K562 (cell line): ENCODE measurements at regions not wholly inside any gene's neighbourhood (a gene's known extent, or its start where the extent isn't known, plus 50 kb on each side); places are given as distances from the start of the nearest gene placed in this dataset.

ENCODE experiments used
- ATAC-seq: fragments of 200-7000 bp; cut with Tn5 transposase; 3 replicates; pipeline ENCODE4 v1.9.1; 2020; ENCODE audit warnings: moderate library complexity
- BruUV-seq: library from RNA; stranded (reverse); fragments of 400-500 nt; replicated peaks from 2 replicates; lab custom pipeline; 2021; lab: Mats Ljungman, UMichigan
- CTCF ChIA-PET: fragments of 300-600 bp; formaldehyde crosslinking; extraction: SDS; loops from one replicate; lab custom pipeline; 2021; ENCODE audit warnings: low intra/inter-chr PET ratio; lab: Yijun Ruan, JAX
- POLR2A ChIA-PET: fragments of 300-600, 350-650 bp; sonication (Branson Sonifier 250); formaldehyde crosslinking; extraction: SDS; loops from one replicate; lab custom pipeline; 2021; ENCODE audit warnings: antibody characterized with exemption, inconsistent platforms; lab: Yijun Ruan, JAX
- DNase-seq, 4 experiments: peaks; one replicate each; pipeline versions ENCODE4 v3.0.0 to v3.0.0-alpha.2; 2011 to 2018; ENCODE audit warnings: low spot score in 3 of 4, mixed read lengths in 3 of 4; ENCODE audit errors: extremely low read depth in 1 of 4
- FAIRE-seq: peaks from 2 replicates; lab custom pipeline; 2011; peaks lifted over from hg19 to GRCh38; lab: Jason Lieb, UNC
- H2AFZ ChIP-seq: 2 replicates; pipeline ENCODE4 v1.6.0; 2011; ENCODE audit warnings: low read depth, low read length, control low read depth, inconsistent platforms
- H3K27ac ChIP-seq: fragments of 200-600 bp; 3 replicates; pipeline ENCODE4 v1.8.0; 2011; ENCODE audit warnings: low read depth, mild to moderate bottlenecking, control low read depth, inconsistent platforms, low read length, moderate library complexity, mixed read lengths; ENCODE audit errors: extremely low read depth
- H3K27me3 ChIP-seq, 2 experiments: fragments of 300-600 bp in 1 of 2; 2 replicates in 1 of 2; 3 replicates in 1 of 2; pipeline versions ENCODE4 v1.6.0 to v1.8.0; 2011; ENCODE audit warnings: inconsistent platforms in 2 of 2, low read length in 2 of 2, mild to moderate bottlenecking in 1 of 2, mixed read lengths in 1 of 2, moderate library complexity in 1 of 2; ENCODE audit not compliant: control insufficient read depth in 2 of 2, insufficient read depth in 2 of 2
- H3K36me3 ChIP-seq: fragments of 300-600 bp; 3 replicates; pipeline ENCODE4 v1.8.0; 2011; ENCODE audit warnings: mild to moderate bottlenecking, low read length, inconsistent platforms; ENCODE audit not compliant: control insufficient read depth, insufficient read depth
- H3K4me1 ChIP-seq, 2 experiments: fragments of 200-600 bp in 1 of 2; replicated peaks in 1 of 2; 2 replicates in 1 of 2; 3 replicates in 1 of 2; pipeline versions ENCODE4 v1.5.1 to v1.8.0; 2011; ENCODE audit warnings: inconsistent platforms in 2 of 2, low read length in 2 of 2, mild to moderate bottlenecking in 1 of 2, mixed read lengths in 1 of 2, moderate library complexity in 1 of 2; ENCODE audit not compliant: control insufficient read depth in 2 of 2, insufficient read depth in 2 of 2
- H3K4me2 ChIP-seq: 2 replicates; pipeline ENCODE4 v1.6.1; 2011; ENCODE audit warnings: low read length, control low read depth, inconsistent platforms, mixed read lengths; ENCODE audit not compliant: insufficient read depth
- H3K4me3 ChIP-seq: fragments of 200-600 bp; sonication (generic), shearing (Covaris generic); 2 replicates; pipeline ENCODE4 v1.5.1; 2016; ENCODE audit warnings: control low read depth, inconsistent platforms
- H3K79me2 ChIP-seq: fragments of 200-600 bp; 3 replicates; pipeline ENCODE4 v1.8.0; 2011; ENCODE audit warnings: low read length, inconsistent platforms; ENCODE audit not compliant: control insufficient read depth, insufficient read depth
- H3K9ac ChIP-seq, 2 experiments: 2 replicates each; pipeline versions ENCODE4 v1.6.0 to v1.6.1; 2011; ENCODE audit warnings: low read depth in 2 of 2, low read length in 2 of 2, control low read depth in 1 of 2, inconsistent platforms in 1 of 2, mild to moderate bottlenecking in 1 of 2, mixed read lengths in 1 of 2; ENCODE audit not compliant: insufficient read depth in 1 of 2
- H3K9me1 ChIP-seq: one replicate; pipeline ENCODE4 v1.6.0; 2011; ENCODE audit warnings: inconsistent platforms, mild to moderate bottlenecking, low read length, moderate library complexity; ENCODE audit not compliant: control insufficient read depth, insufficient read depth
- H3K9me3 ChIP-seq: replicated peaks from 2 replicates; pipeline ENCODE4 v1.5.1; 2011; ENCODE audit warnings: low read depth, low read length, inconsistent platforms; ENCODE audit not compliant: control insufficient read depth, insufficient read depth
- H4K20me1 ChIP-seq: replicated peaks from 2 replicates; pipeline ENCODE4 v1.6.1; 2011; ENCODE audit warnings: low read length, inconsistent platforms, mixed read lengths; ENCODE audit not compliant: control insufficient read depth, insufficient read depth
- BACH1 ChIP-seq: fragments of 200-800 bp; sonication (Bioruptor generic); IDR thresholded peaks from 2 replicates; pipeline ENCODE4 v1.6.1; 2016; ENCODE audit warnings: missing genetic modification characterization, missing compliant biosample characterization
- ETV1 ChIP-seq: fragments of 450-650 bp; conservative IDR thresholded peaks from 2 replicates; pipeline ENCODE4 v1.6.1; 2016; ENCODE audit warnings: missing genetic modification characterization, control low read depth, low read depth, missing compliant biosample characterization
- FOXA3 ChIP-seq, 2 experiments: fragments of 450-650 bp in 1 of 2; sonication (generic) in 1 of 2; formaldehyde crosslinking; IDR thresholded peaks in 1 of 2; conservative IDR thresholded peaks in 1 of 2; 2 replicates each; pipeline versions ENCODE4 v1.4.0 to v1.8.0; 2020 to 2022; ENCODE audit warnings: mild to moderate bottlenecking in 2 of 2, missing genetic modification reagents in 1 of 2
- FOXK2 ChIP-seq, 2 experiments: fragments of 450-650 bp; IDR thresholded peaks in 1 of 2; conservative IDR thresholded peaks in 1 of 2; 2 replicates each; pipeline ENCODE4 v1.6.1; 2016; ENCODE audit warnings: low read depth in 2 of 2, mild to moderate bottlenecking in 1 of 2
- NFE2 ChIP-seq: IDR thresholded peaks from 2 replicates; pipeline ENCODE4 v1.6.1; 2014; ENCODE audit warnings: antibody characterized with exemption, low read depth
- RFX7 ChIP-seq: fragments of 250-450 bp; sonication (Bioruptor Pico); IDR thresholded peaks from 2 replicates; pipeline ENCODE4 v1.5.1; 2021; ENCODE audit warnings: mild to moderate bottlenecking
- YY1 ChIP-seq, 3 experiments: IDR thresholded peaks; 2 replicates each; pipeline ENCODE4 v1.6.1; 2011; ENCODE audit warnings: low read length in 2 of 3, mild to moderate bottlenecking in 2 of 3, moderate library complexity in 2 of 3, borderline replicate concordance in 1 of 3, control low read depth in 1 of 3, low read depth in 1 of 3; ENCODE audit not compliant: insufficient read depth in 3 of 3, insufficient replicate concordance in 2 of 3, control insufficient read depth in 1 of 3, insufficient read length in 1 of 3; ENCODE audit errors: extremely low read depth in 1 of 3
- ZBTB12 ChIP-seq: fragments of 250-450 bp; sonication (Bioruptor Pico); IDR thresholded peaks from 2 replicates; pipeline ENCODE4 v1.4.0; 2020
- WGBS: fragments of 100-300 bp; shearing (Covaris generic); methylation state at CpG from one replicate; pipeline ENCODE4 v1.1.6; 2016; ENCODE audit warnings: low coverage, mixed read lengths; ENCODE audit not compliant: insufficient coverage; ENCODE audit errors: missing lambda C conversion rate; 5-methylcytosine and 5-hydroxymethylcytosine counted together
- in situ Hi-C: fragments of 300-500 bp; cut with MboI; formaldehyde crosslinking; loops from 4 replicates; pipeline ENCODE4 v1.15.0; 2018; ENCODE audit warnings: inconsistent platforms, mixed read lengths
- intact Hi-C: fragments of 100-400 bp; cut with micrococcal nuclease; formaldehyde crosslinking; loops from 2 replicates; pipeline ENCODE4 v1.14.2; 2022

DNA sequence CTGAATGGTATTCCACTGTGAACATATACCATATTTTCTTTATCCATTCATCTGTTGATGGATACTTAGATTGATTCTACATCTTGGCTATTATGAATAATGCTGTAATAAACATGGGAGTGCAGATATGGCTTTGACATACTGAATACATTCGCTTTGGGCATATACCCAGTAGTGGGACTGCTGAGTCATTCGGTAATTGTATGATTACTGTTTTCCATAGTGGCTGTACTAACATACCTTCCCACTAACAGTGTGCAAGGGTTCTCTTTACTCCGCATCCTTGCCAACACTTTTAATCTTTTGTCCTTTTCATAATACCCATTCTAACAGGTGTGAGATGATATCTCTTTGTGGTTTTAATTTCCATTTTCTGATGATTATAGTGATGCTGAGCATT is 98.2 kb upstream of the ESR1 start:
- POLR2A ChIA-PET = no interaction called here
- WGBS = 1% methylated on average over 3 of the region's 3 CpGs

GRCh38 chr6:151716526-151716932 is 91.0 kb upstream of the ESR1 start:
- no peaks in the 10 kb centered on the region for H3K36me3 ChIP-seq
- H4K20me1 ChIP-seq = no peaks in the 10 kb centered on the region
- intact Hi-C loops = no loop called here
- H3K9me1 ChIP-seq = no peaks in the 10 kb centered on the region
- in situ Hi-C loops = no loop called here
- POLR2A ChIA-PET = no interaction called here
- peak overlapping the region; percentile 48; the same call in 1 of the 2 replicates for H2AFZ ChIP-seq
- no peak for DNase-seq
- WGBS = 0% methylated on average over 5 of the region's 5 CpGs
- TF ChIP-seq RFX7 (CRISPR knock-in tag) (no peak), YY1 (IDR thresholded peaks at IDR 0.05; ENCODE audit: borderline replicate concordance in 1 of 3, control insufficient read depth in 1 of 3, extremely low read depth in 1 of 3, insufficient read depth in 3 of 3, insufficient read length in 1 of 3, insufficient replicate concordance in 2 of 3, low read depth in 1 of 3, low read length in 2 of 3) (peak in 1 of 3 experiments; percentile 78), FOXK2 (conservative IDR thresholded peaks at IDR 0.05 in 1 of 2, IDR thresholded peaks at IDR 0.05 in 1 of 2; ENCODE audit: low read depth in 2 of 2) (peak; percentile 50 to 64; a peak in 2 of 4 replicates), FOXA3 (CRISPR knock-in tag; conservative IDR thresholded peaks at IDR 0.05 in 1 of 2, IDR thresholded peaks at IDR 0.05 in 1 of 2) (peak in 1 of 2 experiments; percentile 87; a peak in 2 of 4 replicates), ETV1 (peak; percentile 32), BACH1 (tag) (no peak)
- H3K27me3 ChIP-seq = no peaks in the 10 kb centered on the region
- H3K4me3 ChIP-seq = no peak overlapping the region
- H3K9me3 ChIP-seq = no peaks in the 10 kb centered on the region
- peak overlapping the region; percentile 10; the same call in 1 of the 2 replicates for H3K4me2 ChIP-seq
- CTCF ChIA-PET = interaction anchor here (0.7 kb wide), 1 partner anchor 41 kb away, joined by 3 read pairs; no protein-coding TSS in a partner anchor
- no peak for FAIRE-seq
- no peak for ATAC-seq
- H3K9ac ChIP-seq = no peak overlapping the region
- H3K4me1 ChIP-seq = no peaks in the 10 kb centered on the region; a peak in 1 of 5 replicates
- no peak overlapping the region for H3K27ac ChIP-seq
- BruUV-seq = no TSS peak
- no peaks in the 10 kb centered on the region for H3K79me2 ChIP-seq

More for the DNA sequence above, 98.2 kb upstream of the ESR1 start:
- DNase-seq = no peak
- Histone ChIP-seq H3K9me1 (no peaks in the 10 kb centered on the region), H3K27me3 (no peaks in the 10 kb centered on the region), H3K79me2 (no peaks in the 10 kb centered on the region), H3K9me3 (no peaks in the 10 kb centered on the region), H3K36me3 (no peaks in the 10 kb centered on the region), H4K20me1 (no peaks in the 10 kb centered on the region), H3K4me1 (no peaks in the 10 kb centered on the region), H3K4me2 (no peak overlapping the region), H3K9ac (no peak overlapping the region), H3K27ac (no peak overlapping the region), H2AFZ (no peak overlapping the region), H3K4me3 (no peak overlapping the region)
- no peak for FAIRE-seq
- in situ Hi-C loops (no loop called here), intact Hi-C loops (no loop called here)
- TF ChIP-seq ZBTB12 (CRISPR knock-in tag) (no peak), NFE2 (peak; percentile 40)
- BruUV-seq = no TSS peak
- CTCF ChIA-PET = no interaction called here
- no peak for ATAC-seq
